Activated gamma-delta T cell treated with anti-CD3 and anti-CD28 coated beads, Interleukin-2, amount 50 U/mL, for 16 hours (primary cell): ENCODE measurements at regions not wholly inside any gene's neighbourhood (a gene's known extent, or its start where the extent isn't known, plus 50 kb on each side); places are given as distances from the start of the nearest gene placed in this dataset.

Experiments
- DNase-seq: peaks from one replicate; pipeline ENCODE4 v3.0.0-alpha.2; 2020; ENCODE audit warnings: low read depth

GRCh38 chr12:62130834-62131552 is 129.2 kb upstream of the USP15 start:
- no peak for DNase-seq

GRCh38 chr12:62133440-62133839 is 126.8 kb upstream of the USP15 start:
- no peak for DNase-seq

DNA sequence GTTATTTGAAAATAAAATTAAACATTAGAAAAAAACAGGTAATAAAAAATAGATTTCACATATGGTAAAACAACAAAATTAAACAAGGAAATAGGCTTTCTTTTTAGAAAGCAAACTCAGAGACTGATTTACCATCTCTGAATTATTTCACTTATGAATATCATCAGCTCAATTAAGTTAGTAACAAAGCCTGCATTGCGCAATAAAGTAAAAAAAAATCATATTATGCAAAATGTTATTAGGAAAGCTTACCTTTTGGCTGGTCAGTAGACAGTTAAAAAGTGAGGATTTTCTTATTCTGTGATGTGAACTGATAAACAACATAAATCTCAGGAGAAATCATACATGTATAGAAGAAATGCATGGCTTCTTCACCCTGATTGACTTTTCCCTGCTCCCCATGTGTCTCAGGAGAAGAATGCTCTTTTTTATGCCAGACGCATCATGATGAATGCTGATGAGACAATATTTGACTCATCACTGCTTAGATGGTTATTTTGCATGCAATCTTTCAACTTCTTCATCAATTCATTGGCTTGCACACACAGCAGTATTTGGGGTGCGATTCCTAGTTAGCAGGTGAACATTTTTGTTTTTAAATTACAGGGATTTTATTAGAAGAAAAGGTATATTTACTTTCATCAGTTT is 124.5 kb upstream of the USP15 start:
- DNase-seq: no peak

- DNase-seq: no peak
These were observed 123.7 kb upstream of the USP15 start for GRCh38 chr12:62136496-62136895.

DNA sequence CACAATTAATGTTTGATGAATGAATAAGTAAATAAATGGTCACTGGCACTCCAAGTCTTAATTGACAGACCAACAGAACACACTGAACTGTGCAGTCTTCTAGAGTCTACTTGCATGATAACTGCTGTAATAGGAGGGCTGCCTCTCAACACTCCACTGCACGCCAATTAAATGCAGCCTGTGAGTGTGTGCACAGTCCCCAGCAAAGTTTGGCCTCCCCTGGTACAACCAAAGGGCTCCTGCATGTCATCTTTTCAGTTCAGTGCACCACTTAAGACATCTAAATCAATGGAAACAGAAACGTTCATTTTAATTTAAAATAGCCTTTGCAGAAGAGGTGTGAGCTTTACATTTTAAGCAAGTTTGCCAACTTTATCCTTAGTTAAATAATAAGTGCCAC is 121.7 kb upstream of the USP15 start:
- DNase-seq: no peak

DNA sequence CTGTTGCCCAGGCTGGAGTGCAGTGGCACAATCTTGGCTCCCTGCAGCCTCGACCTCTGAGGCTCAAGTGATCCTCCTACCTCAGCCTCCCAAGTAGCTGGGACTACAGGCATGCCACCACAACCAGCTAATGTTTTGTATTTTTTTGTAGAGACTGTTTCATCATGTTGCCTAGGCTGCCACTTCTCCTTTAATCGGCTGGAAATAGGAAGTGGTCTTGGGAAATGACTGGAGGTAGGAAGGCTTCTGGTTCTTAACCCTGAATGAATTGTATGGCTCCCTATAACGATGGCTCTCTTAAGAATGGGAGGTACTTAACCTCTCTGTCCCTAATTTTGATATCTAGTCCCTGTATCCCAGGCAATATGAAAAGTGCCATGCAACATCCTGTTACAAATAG is 113.9 kb upstream of the USP15 start:
- DNase-seq: no peak

- no peak for DNase-seq
These were observed 102.2 kb upstream of the USP15 start for GRCh38 chr12:62158013-62158412.

DNA sequence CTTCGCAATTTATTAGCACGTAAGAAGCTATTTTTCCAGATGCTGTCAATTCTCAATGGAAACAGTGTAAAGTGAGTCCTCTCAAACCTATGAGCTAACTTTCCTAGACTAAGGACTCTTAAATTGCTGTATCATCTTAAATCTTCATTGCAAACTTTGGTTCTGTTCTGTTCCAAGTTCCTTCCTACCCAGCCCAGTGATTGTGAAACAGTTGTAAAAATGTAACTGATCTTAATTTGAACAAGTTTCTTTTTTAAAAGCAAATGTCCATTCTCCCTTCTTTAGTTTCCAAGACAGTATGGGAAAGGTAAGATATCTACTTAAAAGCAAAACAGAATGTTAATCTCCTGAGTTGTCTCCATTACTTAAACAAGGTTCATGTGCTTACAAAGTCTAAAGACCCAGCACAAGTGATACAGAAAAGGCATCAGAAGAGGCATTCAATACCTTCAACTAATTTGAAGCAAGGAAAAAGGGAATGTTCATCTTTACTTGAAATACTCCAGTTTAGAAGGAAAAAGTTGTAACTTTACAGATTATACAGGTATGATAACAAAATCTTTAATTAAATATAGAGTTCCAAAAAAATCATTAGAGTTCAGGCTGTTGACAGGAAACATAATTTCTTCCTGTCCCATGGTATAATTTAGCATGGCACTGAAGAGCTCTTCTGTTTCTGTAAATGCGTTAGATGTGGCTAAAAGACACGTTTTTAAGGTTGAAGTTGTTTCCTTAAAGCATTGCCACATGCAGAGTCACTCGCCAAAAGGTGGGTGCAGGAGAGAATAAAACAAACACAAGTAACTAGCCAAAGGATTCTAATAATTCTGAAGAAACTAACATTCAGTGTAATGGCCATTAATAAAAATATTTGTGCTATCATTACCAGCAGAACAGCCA is 101.5 kb upstream of the USP15 start:
- DNase-seq: no peak

- DNase-seq: no peak
These were observed 98.0 kb upstream of the USP15 start for GRCh38 chr12:62162214-62162613.

DNA sequence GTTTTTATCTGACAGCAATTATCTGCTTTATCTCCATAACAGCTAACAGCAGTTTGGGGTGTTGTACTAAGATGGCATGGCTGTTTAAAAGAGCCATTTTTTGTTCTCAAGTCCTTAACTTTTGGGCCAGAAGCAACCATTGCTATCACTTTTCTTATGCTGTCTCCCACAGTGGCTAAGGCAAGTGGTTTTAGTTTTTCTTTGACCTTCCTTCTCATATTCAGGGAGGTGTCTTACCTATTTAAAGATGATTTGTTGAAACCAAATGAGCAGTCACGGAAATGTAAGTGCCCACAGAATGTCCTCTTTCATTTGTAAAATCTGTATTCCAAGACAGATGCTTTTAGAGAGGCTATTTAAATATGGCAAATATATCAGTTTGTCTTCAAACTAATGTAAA is 96.8 kb upstream of the USP15 start:
- DNase-seq: no peak

DNA sequence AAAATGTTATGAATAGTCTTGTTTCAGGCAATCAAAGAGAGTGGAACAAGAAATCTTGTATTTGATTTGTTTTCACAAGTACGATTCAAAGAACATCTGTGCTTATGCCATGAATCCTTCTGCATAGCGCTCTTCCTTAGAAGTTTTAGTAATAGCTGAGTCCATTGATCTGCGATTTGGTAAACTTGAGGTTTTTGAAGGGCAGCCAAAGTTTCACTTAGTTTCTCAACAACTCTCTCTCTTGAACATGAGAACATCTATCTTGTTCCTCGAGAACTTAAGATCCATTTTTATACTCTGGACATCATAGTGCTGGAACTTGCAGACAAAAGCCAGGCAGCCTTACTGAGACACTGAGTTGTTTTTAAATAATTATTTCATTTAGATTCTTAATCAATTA is 96.2 kb upstream of the USP15 start:
- DNase-seq: no peak

DNA sequence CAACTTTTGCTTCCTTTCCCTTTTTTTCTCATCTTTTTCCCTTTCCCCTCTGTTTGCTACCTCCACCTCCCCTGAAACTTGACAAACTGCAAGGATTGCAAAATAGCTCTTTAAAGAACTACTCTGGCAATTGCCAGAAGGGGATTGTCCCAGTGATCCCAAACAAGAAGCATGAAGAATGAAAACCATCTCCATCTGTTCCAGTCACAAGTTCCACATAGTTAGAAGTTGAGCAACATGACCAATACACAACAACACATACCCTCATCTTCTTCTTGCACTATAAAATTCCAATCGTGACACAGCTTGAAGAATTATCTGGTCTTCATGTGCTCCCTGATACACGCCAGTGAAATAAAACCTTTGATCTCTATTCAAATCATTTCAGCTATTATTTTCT is 93.7 kb upstream of the USP15 start:
- no peak for DNase-seq

- no peak for DNase-seq
These were observed 91.8 kb upstream of the USP15 start for GRCh38 chr12:62168411-62168810.

- no peak for DNase-seq
These were observed 90.0 kb upstream of the USP15 start for GRCh38 chr12:62170241-62170640.

DNA sequence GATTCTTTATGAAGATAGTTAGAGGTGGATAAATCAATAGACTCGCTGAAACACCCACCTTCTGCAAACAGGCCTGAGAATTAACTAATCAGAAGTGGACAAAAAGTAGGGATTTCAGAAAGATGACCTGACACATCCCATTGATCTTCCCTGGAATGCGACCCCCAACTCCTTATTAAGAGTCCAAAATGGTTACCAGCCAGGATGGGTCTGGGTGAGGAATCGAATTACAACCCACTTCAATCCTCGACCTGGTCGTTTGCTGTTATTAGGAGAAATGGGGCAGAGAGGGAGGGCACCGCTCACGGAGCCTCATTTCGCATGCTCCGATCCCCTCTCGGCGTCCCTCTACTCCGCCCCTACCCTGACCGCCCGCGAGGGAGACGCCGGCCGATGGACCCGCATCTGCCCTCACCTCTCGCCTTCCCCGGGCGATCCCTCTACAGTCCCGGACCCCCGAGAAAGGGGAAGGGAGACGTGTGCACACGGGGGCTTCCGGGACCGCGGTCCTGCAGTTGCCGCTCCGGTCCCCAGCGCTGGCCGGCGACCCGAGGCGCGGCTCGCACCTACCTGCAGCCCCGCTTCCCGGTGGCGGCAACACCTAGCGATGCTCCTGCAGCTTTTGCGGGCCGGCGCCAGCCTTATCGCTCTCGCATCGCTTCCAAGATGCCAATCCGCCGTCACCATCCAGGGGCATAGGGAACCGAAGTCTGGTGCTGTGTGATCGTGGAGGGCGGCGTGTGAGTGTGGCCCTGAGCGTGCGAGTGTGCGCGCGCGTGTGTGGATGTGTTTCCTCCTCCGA is 69.3 kb upstream of the USP15 start:
- no peak for DNase-seq

GRCh38 chr12:62191491-62192179 is 68.6 kb upstream of the USP15 start:
- DNase-seq: no peak

DNA sequence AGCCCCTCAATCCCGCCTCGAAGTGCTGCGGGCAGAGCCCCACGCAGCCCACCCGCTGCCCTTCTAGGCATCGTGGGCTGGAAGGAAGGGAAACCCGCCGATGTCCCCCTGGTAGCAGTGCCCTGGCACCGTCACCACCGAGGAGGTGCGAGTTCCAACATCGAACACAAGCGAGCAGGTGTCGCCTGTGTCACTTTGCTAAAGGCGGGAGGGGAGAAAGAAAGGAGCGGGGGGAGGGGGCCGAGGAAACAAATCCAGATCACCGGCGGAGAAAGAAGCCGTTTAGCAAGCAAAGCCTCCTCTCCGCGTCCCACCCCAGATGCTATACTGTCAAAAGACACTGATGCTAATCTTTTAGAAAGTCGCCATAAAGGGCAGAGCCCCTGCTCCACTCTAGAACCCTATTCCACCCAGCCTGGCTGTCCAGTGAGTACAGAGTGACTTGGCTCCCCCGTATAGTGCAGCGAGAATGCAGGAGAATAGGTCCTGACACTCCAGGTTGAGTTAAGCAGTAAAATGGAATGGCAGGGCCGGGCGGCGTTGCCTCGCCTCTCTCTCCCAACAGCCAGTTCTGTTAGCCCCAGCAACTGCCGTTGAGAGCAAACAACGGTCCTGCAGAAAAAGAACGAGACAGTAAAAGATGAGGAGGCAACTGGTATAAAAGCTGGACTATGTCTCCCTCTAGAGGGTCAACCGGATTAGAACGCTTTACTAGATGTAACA is 67.9 kb upstream of the USP15 start:
- DNase-seq: peak; percentile 21

DNA sequence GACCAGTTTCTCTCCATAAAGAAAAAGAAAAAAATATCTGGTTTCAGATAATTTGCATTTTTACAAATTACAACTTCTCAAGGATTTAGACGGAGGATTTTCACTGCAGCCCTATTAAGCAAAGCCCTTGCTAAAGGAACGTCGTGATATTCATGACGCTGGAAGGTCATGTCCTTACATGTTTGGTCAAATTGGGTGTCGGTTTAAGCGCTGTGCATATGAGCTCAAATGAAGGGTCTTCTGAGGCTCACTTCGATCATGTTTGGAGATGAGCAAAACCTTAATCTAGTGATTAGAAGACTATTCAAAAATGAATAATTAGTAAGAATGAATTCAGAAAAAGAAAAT is 67.3 kb upstream of the USP15 start:
- DNase-seq: no peak

GRCh38 chr12:62194031-62194430 is 66.2 kb upstream of the USP15 start:
- no peak for DNase-seq

GRCh38 chr12:62194616-62195015 is 65.6 kb upstream of the USP15 start:
- no peak for DNase-seq

- no peak for DNase-seq
These were observed 64.1 kb upstream of the USP15 start for GRCh38 chr12:62196146-62196545.
